ENCODE measurements at regions not wholly inside any gene's neighbourhood (a gene's known extent, or its start where the extent isn't known, plus 50 kb on each side); places are given as distances from the start of the nearest gene placed in this dataset.

- 90% methylated on average over 24 of the region's 24 CpGs for WGBS
These were observed 521.0 kb upstream of the MYT1L start for GRCh38 chr2:2851806-2852777.

DNA sequence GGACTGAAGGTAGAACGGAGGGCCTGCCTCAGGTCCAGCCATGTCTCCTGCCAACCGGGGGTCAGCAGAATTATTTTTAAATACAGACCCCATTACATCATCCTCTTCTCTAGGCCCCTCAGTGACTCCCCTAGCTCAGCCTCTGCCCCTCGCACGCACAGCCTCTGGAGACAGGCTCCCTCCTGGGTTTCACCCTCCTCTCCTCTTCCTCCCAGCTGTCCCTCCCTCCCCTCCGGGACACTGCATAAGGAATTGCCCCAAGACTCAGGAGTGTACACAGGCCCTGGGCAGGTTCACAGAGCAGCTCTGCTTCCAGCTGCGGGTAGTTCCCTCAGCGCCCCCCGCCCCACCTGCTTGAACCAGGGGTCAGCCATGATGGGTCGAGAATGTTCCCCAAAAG, 520.2 kb upstream of the MYT1L start:
- H3K18ac ChIP-seq (ENCODE audit: low read depth in 1 of 2, low read length in 2 of 2) = no peak overlapping the region
- no peaks in the 10 kb centered on the region for H3K9me3 ChIP-seq (ENCODE audit: control insufficient read depth, low read length)
- no peak overlapping the region for H3K4me2 ChIP-seq (ENCODE audit: low read length, poor library complexity, severe bottlenecking)
- no peak overlapping the region for H2AFZ ChIP-seq (ENCODE audit: low read depth, low read length)
- H3K9ac ChIP-seq (ENCODE audit: low read length) = no peak overlapping the region
- no peak overlapping the region for H3K14ac ChIP-seq (ENCODE audit: low read length in 2 of 2)
- 86% methylated on average over 9 of the region's 9 CpGs for WGBS
- H2BK5ac ChIP-seq (ENCODE audit: low read depth, low read length, poor library complexity, severe bottlenecking) = no peak overlapping the region
- H2BK12ac ChIP-seq (ENCODE audit: low read length in 2 of 2) = no peak overlapping the region
- H4K8ac ChIP-seq (ENCODE audit: low read length) = no peak overlapping the region
- no peak overlapping the region for H4K91ac ChIP-seq (ENCODE audit: low read length)
- H3K4me1 ChIP-seq (ENCODE audit: control insufficient read depth, insufficient read depth, low read depth, low read length) = peaks cover 1% of the 10 kb centered on the region
- no peak overlapping the region for H2BK15ac ChIP-seq (ENCODE audit: low read depth, poor library complexity, severe bottlenecking)
- no peak overlapping the region for H3K23ac ChIP-seq (ENCODE audit: low read length in 2 of 2)
- no peak overlapping the region for H3K4ac ChIP-seq (ENCODE audit: low read depth in 1 of 2, low read length in 2 of 2)
- H3K36me3 ChIP-seq (ENCODE audit: control insufficient read depth in 1 of 2, insufficient read depth in 2 of 2, low read depth in 1 of 2, low read length in 2 of 2) = no peaks in the 10 kb centered on the region
- H3K27ac ChIP-seq (ENCODE audit: low read length, poor library complexity, severe bottlenecking) = no peak overlapping the region
- H3K4me3 ChIP-seq (ENCODE audit: insufficient read depth in 1 of 2, low read depth in 1 of 2, low read length in 2 of 2) = no peak overlapping the region
- no peaks in the 10 kb centered on the region for H3K79me1 ChIP-seq (replicated peaks; ENCODE audit: low read length, poor library complexity, severe bottlenecking)
- H2BK120ac ChIP-seq (ENCODE audit: low read depth, low read length) = no peak overlapping the region
- H3K27me3 ChIP-seq (ENCODE audit: control insufficient read depth in 1 of 2, insufficient read depth in 1 of 2, low read length in 2 of 2) = no peaks in the 10 kb centered on the region
- no peak overlapping the region for H2AK5ac ChIP-seq (ENCODE audit: low read length, severe bottlenecking)
- DNase-seq = no peak

More at GRCh38 chr2:2851806-2852777, 521.0 kb upstream of the MYT1L start:
- H3K23ac ChIP-seq (ENCODE audit: low read length in 2 of 2) = no peak overlapping the region
- H2BK5ac ChIP-seq (ENCODE audit: low read depth, low read length, poor library complexity, severe bottlenecking) = no peak overlapping the region
- no peak overlapping the region for H3K4me3 ChIP-seq (ENCODE audit: insufficient read depth in 1 of 2, low read depth in 1 of 2, low read length in 2 of 2)
- no peaks in the 10 kb centered on the region for H3K36me3 ChIP-seq (ENCODE audit: control insufficient read depth in 1 of 2, insufficient read depth in 2 of 2, low read depth in 1 of 2, low read length in 2 of 2)
- H2BK120ac ChIP-seq (ENCODE audit: low read depth, low read length) = no peak overlapping the region
- no peak overlapping the region for H3K9ac ChIP-seq (ENCODE audit: low read length)
- H2BK15ac ChIP-seq (ENCODE audit: low read depth, poor library complexity, severe bottlenecking) = no peak overlapping the region
- no peaks in the 10 kb centered on the region for H3K79me1 ChIP-seq (replicated peaks; ENCODE audit: low read length, poor library complexity, severe bottlenecking)
- H3K4ac ChIP-seq (ENCODE audit: low read depth in 1 of 2, low read length in 2 of 2) = no peak overlapping the region
- no peak overlapping the region for H2BK12ac ChIP-seq (ENCODE audit: low read length in 2 of 2)
- DNase-seq = no peak
- no peak overlapping the region for H3K18ac ChIP-seq (ENCODE audit: low read depth in 1 of 2, low read length in 2 of 2)
- H4K8ac ChIP-seq (ENCODE audit: low read length) = no peak overlapping the region
- no peak overlapping the region for H3K4me2 ChIP-seq (ENCODE audit: low read length, poor library complexity, severe bottlenecking)
- peak overlapping the region; percentile 5 for H4K91ac ChIP-seq (ENCODE audit: low read length)
- H3K14ac ChIP-seq (ENCODE audit: low read length in 2 of 2) = no peak overlapping the region
- H3K27me3 ChIP-seq (ENCODE audit: control insufficient read depth in 1 of 2, insufficient read depth in 1 of 2, low read length in 2 of 2) = no peaks in the 10 kb centered on the region
- no peaks in the 10 kb centered on the region for H3K9me3 ChIP-seq (ENCODE audit: control insufficient read depth, low read length)
- no peak overlapping the region for H2AK5ac ChIP-seq (ENCODE audit: low read length, severe bottlenecking)
- H2AFZ ChIP-seq (ENCODE audit: low read depth, low read length) = no peak overlapping the region
- H3K4me1 ChIP-seq (ENCODE audit: control insufficient read depth, insufficient read depth, low read depth, low read length) = peaks cover 1% of the 10 kb centered on the region
- H3K27ac ChIP-seq (ENCODE audit: low read length, poor library complexity, severe bottlenecking) = no peak overlapping the region

DNA sequence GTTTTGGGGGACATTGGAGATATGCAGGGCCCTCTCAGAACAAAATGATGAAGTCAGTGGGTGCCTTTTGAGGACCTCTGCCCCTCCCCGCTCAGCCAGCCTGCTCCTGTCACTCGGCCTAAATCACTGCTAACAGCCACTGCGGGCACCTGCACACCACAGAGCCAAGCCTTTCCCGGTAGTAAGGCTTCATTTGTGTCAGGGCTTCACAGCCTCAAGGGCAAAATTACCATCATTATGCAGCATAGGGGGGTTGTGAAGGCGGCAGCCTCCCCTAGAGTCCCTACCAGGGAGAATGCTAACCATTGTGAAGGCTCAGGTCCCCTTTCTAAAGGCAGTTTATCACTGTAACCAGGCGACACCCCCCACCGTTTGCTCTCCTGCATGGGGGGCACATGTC, 519.8 kb upstream of the MYT1L start:
- H2BK5ac ChIP-seq (ENCODE audit: low read depth, low read length, poor library complexity, severe bottlenecking) = no peak overlapping the region
- H3K14ac ChIP-seq (ENCODE audit: low read length in 2 of 2) = no peak overlapping the region
- H3K27ac ChIP-seq (ENCODE audit: low read length, poor library complexity, severe bottlenecking) = no peak overlapping the region
- no peak overlapping the region for H3K4me2 ChIP-seq (ENCODE audit: low read length, poor library complexity, severe bottlenecking)
- no peak overlapping the region for H3K4me3 ChIP-seq (ENCODE audit: insufficient read depth in 1 of 2, low read depth in 1 of 2, low read length in 2 of 2)
- no peak overlapping the region for H3K9ac ChIP-seq (ENCODE audit: low read length)
- H3K4ac ChIP-seq (ENCODE audit: low read depth in 1 of 2, low read length in 2 of 2) = no peak overlapping the region
- no peak overlapping the region for H3K23ac ChIP-seq (ENCODE audit: low read length in 2 of 2)
- H2AFZ ChIP-seq (ENCODE audit: low read depth, low read length) = no peak overlapping the region
- no peak overlapping the region for H4K91ac ChIP-seq (ENCODE audit: low read length)
- no peak for DNase-seq
- H3K18ac ChIP-seq (ENCODE audit: low read depth in 1 of 2, low read length in 2 of 2) = no peak overlapping the region
- H4K8ac ChIP-seq (ENCODE audit: low read length) = no peak overlapping the region
- H2AK5ac ChIP-seq (ENCODE audit: low read length, severe bottlenecking) = no peak overlapping the region
- H3K4me1 ChIP-seq (ENCODE audit: control insufficient read depth, insufficient read depth, low read depth, low read length) = peaks cover 1% of the 10 kb centered on the region
- H3K36me3 ChIP-seq (ENCODE audit: control insufficient read depth in 1 of 2, insufficient read depth in 2 of 2, low read depth in 1 of 2, low read length in 2 of 2) = no peaks in the 10 kb centered on the region
- no peak overlapping the region for H2BK15ac ChIP-seq (ENCODE audit: low read depth, poor library complexity, severe bottlenecking)
- H2BK12ac ChIP-seq (ENCODE audit: low read length in 2 of 2) = no peak overlapping the region
- H2BK120ac ChIP-seq (ENCODE audit: low read depth, low read length) = no peak overlapping the region
- H3K79me1 ChIP-seq (replicated peaks; ENCODE audit: low read length, poor library complexity, severe bottlenecking) = no peaks in the 10 kb centered on the region
- no peaks in the 10 kb centered on the region for H3K9me3 ChIP-seq (ENCODE audit: control insufficient read depth, low read length)
- no peaks in the 10 kb centered on the region for H3K27me3 ChIP-seq (ENCODE audit: control insufficient read depth in 1 of 2, insufficient read depth in 1 of 2, low read length in 2 of 2)
- 86% methylated on average over 7 of the region's 7 CpGs for WGBS

DNA sequence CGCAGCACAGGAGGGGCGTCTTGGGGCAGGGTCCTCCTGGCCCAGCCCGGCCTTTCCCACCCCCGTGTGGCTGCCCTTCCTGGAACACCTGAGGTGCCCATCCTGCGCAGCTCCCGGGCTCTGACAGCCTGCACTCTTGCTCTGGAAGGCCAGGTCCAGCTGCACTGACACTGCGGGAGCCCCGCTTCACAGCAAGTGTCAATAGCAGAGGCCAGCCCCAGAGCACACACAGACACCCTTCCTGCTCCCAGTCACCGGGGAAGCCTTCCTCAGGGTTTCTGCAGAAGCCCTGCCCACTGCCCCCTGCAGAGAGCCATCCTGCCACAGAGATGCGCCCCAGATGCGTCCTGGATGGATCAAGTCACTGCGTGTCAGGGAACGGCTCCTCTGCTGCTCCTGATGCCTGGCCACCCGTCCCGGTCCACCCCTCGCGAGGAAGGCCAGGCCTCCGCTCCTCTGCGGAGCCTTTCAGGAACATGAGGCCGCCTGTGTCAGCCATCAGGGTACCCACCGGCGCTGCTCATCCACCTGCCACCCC, 519.2 kb upstream of the MYT1L start:
- Histone ChIP-seq H2AK5ac (ENCODE audit: low read length, severe bottlenecking) (no peak overlapping the region), H3K4ac (ENCODE audit: low read depth in 1 of 2, low read length in 2 of 2) (no peak overlapping the region), H2BK5ac (ENCODE audit: low read depth, low read length, poor library complexity, severe bottlenecking) (no peak overlapping the region), H3K27ac (ENCODE audit: low read length, poor library complexity, severe bottlenecking) (no peak overlapping the region), H3K4me3 (ENCODE audit: insufficient read depth in 1 of 2, low read depth in 1 of 2, low read length in 2 of 2) (no peak overlapping the region), H3K9ac (ENCODE audit: low read length) (no peak overlapping the region), H3K14ac (ENCODE audit: low read length in 2 of 2) (no peak overlapping the region), H3K79me1 (replicated peaks; ENCODE audit: low read length, poor library complexity, severe bottlenecking) (no peaks in the 10 kb centered on the region), H4K8ac (ENCODE audit: low read length) (no peak overlapping the region), H2BK12ac (ENCODE audit: low read length in 2 of 2) (no peak overlapping the region), H2BK120ac (ENCODE audit: low read depth, low read length) (no peak overlapping the region), H2AFZ (ENCODE audit: low read depth, low read length) (no peak overlapping the region), H3K27me3 (ENCODE audit: control insufficient read depth in 1 of 2, insufficient read depth in 1 of 2, low read length in 2 of 2) (no peaks in the 10 kb centered on the region), H3K4me2 (ENCODE audit: low read length, poor library complexity, severe bottlenecking) (no peak overlapping the region), H3K23ac (ENCODE audit: low read length in 2 of 2) (no peak overlapping the region), H3K9me3 (ENCODE audit: control insufficient read depth, low read length) (no peaks in the 10 kb centered on the region), H4K91ac (ENCODE audit: low read length) (no peak overlapping the region), H3K4me1 (ENCODE audit: control insufficient read depth, insufficient read depth, low read depth, low read length) (peaks cover 1% of the 10 kb centered on the region), H2BK15ac (ENCODE audit: low read depth, poor library complexity, severe bottlenecking) (no peak overlapping the region), H3K18ac (ENCODE audit: low read depth in 1 of 2, low read length in 2 of 2) (no peak overlapping the region), H3K36me3 (ENCODE audit: control insufficient read depth in 1 of 2, insufficient read depth in 2 of 2, low read depth in 1 of 2, low read length in 2 of 2) (no peaks in the 10 kb centered on the region)
- 89% methylated on average over 22 of the region's 22 CpGs for WGBS
- no peak for DNase-seq

Data from mesenchymal stem cell (in vitro differentiated cells and primary cell).